T-helper 2 cell treated with Interferon-gamma antibody and Interleukin-4, amounts not matched to agents 5 μg/mL and 100 μg/mL, for 36 hours (primary cell): ENCODE measurements at regions not wholly inside any gene's neighbourhood (a gene's known extent, or its start where the extent isn't known, plus 50 kb on each side); places are given as distances from the start of the nearest gene placed in this dataset.

Source experiments
- DNase-seq: peaks from one replicate; pipeline ENCODE4 v3.0.0; 2021; ENCODE audit warnings: low spot score
- H3K27ac Mint-ChIP-seq: one replicate; pipeline ENCODE4 v1.8.0; 2021; ENCODE audit warnings: mild to moderate bottlenecking, mixed read lengths
- H3K27me3 Mint-ChIP-seq: one replicate; pipeline ENCODE4 v1.8.0; 2021; ENCODE audit warnings: low read depth, mixed read lengths
- H3K36me3 Mint-ChIP-seq: one replicate; pipeline ENCODE4 v1.8.0; 2021; ENCODE audit warnings: low read depth, mixed read lengths
- H3K4me1 Mint-ChIP-seq: one replicate; pipeline ENCODE4 v1.8.0; 2021; ENCODE audit warnings: low read depth, mixed read lengths
- H3K4me3 Mint-ChIP-seq: one replicate; pipeline ENCODE4 v1.8.0; 2022; ENCODE audit warnings: mild to moderate bottlenecking, moderate library complexity, mixed read lengths
- H3K9me3 Mint-ChIP-seq: one replicate; pipeline ENCODE4 v1.8.0; 2021; ENCODE audit warnings: mixed read lengths

- Mint-ChIP-seq H3K27ac (no peak overlapping the region), H3K36me3 (no peaks in the 10 kb centered on the region), H3K4me1 (no peaks in the 10 kb centered on the region), H3K9me3 (no peaks in the 10 kb centered on the region), H3K4me3 (no peak overlapping the region), H3K27me3 (no peaks in the 10 kb centered on the region)
- no peak for DNase-seq
Measured at GRCh38 chr2:13089971-13090370, 373.2 kb downstream of the TRIB2 start.

DNA sequence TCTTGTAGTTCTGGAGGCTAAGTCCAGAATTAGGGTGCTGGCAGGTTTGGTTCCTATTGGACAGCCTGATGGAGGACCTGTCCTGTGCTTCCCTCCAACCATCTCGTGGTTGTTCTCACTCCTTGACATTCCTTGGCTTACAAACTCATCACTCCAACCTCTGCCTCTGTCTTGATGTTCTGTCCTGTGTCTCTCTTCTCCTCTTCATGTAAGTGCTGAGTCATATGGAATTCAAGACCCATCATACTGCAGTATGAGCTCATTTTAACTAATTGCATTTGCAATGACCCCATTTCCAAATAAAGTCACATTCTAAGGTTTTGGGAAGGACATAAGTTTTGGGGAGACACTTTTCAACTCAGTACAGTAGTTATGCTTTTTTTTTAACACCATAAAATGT lies 374.7 kb downstream of the TRIB2 start:
- no peaks in the 10 kb centered on the region for H3K4me1 Mint-ChIP-seq
- no peaks in the 10 kb centered on the region for H3K27me3 Mint-ChIP-seq
- DNase-seq = no peak
- H3K27ac Mint-ChIP-seq = no peak overlapping the region
- H3K36me3 Mint-ChIP-seq = no peaks in the 10 kb centered on the region
- no peak overlapping the region for H3K4me3 Mint-ChIP-seq
- no peaks in the 10 kb centered on the region for H3K9me3 Mint-ChIP-seq

DNA sequence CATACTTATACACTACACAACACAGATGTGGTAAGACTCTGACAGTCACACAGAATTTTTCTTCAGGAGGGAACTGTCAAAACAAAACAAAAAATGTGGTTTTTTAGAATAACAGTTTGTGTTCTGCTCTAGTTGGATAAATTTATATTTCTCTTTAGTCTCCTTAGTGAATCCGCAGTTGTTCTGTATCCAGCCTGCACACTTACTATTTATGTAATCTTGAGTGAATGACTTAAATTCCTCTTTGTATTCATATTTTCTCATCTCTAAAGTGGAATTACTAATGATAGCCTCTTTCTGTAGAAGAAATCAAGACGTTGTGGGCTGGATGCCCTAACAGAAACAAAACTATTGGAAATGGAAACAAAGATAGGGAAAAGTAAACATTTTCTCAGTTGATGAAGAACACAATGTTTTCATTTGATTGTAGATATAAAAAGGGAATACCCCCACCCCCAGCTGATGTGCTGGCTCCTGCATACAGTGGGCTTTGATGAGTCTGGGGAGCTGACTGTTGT lies 375.2 kb downstream of the TRIB2 start:
- H3K4me1 Mint-ChIP-seq = no peaks in the 10 kb centered on the region
- no peak for DNase-seq
- no peaks in the 10 kb centered on the region for H3K27me3 Mint-ChIP-seq
- H3K9me3 Mint-ChIP-seq = no peaks in the 10 kb centered on the region
- no peaks in the 10 kb centered on the region for H3K36me3 Mint-ChIP-seq
- H3K27ac Mint-ChIP-seq = no peak overlapping the region
- no peak overlapping the region for H3K4me3 Mint-ChIP-seq

DNA sequence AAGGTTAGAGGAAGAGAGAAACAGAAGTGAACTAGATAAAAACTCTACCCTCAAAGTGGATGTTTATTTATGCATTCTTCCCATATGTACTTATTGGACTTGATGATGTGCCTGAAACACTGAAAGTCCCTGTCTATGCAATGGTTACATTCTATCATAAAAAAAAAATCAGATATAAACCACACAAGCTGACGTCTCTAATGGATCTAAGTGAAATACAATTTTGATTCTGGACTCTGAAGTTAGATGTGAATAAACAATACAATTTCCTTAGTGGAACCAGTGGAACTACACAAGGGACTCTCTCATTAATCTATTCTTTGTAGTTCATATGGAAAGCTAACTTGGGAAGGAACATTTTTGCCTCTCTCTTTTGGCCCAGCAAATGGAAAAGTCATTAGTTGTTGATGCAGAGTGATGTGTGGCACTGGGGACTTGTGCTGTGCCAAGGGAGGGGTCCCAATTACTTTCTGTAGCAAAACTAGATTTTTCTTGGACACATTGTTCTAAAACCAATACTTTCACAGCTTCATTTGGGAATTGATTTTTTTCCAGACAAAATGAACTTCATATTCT lies 376.8 kb downstream of the TRIB2 start:
- Mint-ChIP-seq H3K4me3 (no peak overlapping the region), H3K9me3 (no peaks in the 10 kb centered on the region), H3K27ac (no peak overlapping the region), H3K36me3 (no peaks in the 10 kb centered on the region), H3K27me3 (no peaks in the 10 kb centered on the region), H3K4me1 (no peaks in the 10 kb centered on the region)
- no peak for DNase-seq

DNA sequence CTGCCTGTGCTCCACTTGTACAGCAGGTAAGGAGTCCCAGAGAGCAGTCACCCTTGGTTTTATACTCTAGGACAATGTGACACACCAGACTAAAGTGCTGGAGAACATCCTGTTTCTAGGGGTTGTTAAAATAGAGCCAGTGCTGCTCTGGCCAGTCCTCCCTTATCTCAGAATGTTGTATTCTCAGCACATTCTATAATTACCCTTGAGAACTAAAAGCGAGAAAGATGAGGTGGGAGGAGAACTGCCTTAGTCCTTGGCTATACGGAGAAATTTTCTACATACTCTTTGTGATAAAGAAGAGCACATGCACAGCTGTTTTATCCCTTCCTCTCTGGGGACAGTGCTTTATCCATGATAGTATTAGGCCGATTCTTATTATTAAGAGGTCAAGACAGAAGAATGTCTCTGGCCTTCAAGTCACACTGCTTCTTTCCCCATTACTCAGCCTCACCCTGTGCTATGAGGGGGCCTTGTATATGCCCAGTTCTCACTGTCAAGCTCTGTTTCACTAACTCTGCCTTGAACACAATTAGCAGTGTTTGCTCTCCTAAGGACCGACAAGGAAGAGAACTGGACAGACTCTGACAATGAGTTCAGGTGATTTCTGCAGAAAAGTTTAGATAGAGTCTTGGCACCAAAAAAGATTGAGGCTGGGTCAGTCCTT lies 385.8 kb downstream of the TRIB2 start:
- no peak for DNase-seq
- Mint-ChIP-seq H3K27ac (no peak overlapping the region), H3K4me1 (no peaks in the 10 kb centered on the region), H3K4me3 (no peak overlapping the region), H3K36me3 (no peaks in the 10 kb centered on the region), H3K9me3 (no peaks in the 10 kb centered on the region), H3K27me3 (no peaks in the 10 kb centered on the region)

- Mint-ChIP-seq H3K4me1 (no peaks in the 10 kb centered on the region), H3K27ac (no peak overlapping the region)
- DNase-seq = no peak
Measured at GRCh38 chr2:13103151-13103550, 386.4 kb downstream of the TRIB2 start.

GRCh38 chr2:13103778-13104493 lies 387.2 kb downstream of the TRIB2 start:
- DNase-seq = no peak
- Mint-ChIP-seq H3K27me3 (no peaks in the 10 kb centered on the region), H3K4me3 (no peak overlapping the region), H3K36me3 (no peaks in the 10 kb centered on the region), H3K27ac (no peak overlapping the region), H3K4me1 (no peaks in the 10 kb centered on the region), H3K9me3 (no peaks in the 10 kb centered on the region)

More at GRCh38 chr2:13103151-13103550, 386.4 kb downstream of the TRIB2 start:
- Mint-ChIP-seq H3K4me3 (no peak overlapping the region), H3K27me3 (no peaks in the 10 kb centered on the region), H3K36me3 (no peaks in the 10 kb centered on the region), H3K9me3 (no peaks in the 10 kb centered on the region)

- Mint-ChIP-seq H3K27me3 (no peaks in the 10 kb centered on the region), H3K27ac (no peak overlapping the region), H3K36me3 (no peaks in the 10 kb centered on the region), H3K4me1 (no peaks in the 10 kb centered on the region), H3K9me3 (no peaks in the 10 kb centered on the region), H3K4me3 (no peak overlapping the region)
- DNase-seq = no peak
Measured at GRCh38 chr2:13104723-13105122, 388.0 kb downstream of the TRIB2 start.

DNA sequence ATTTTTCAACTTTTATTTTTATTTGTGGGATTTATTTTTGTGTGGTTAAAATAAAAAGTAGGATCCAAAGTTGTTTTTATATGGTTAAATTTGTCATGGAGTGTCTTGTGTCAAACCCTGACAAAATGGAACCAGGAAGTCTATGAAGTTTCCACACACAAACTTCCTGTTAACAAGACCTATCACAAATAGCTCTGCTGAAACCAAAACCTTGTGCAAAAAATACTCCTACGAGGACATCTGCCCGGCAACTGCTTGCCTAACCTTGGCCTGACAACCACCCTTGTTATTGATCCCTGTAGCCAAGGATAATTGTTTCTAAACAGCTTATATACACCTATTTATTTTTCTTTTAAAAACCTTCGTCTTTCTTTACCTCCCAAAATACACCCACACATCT lies 389.6 kb downstream of the TRIB2 start:
- Mint-ChIP-seq H3K27me3 (no peaks in the 10 kb centered on the region), H3K4me3 (no peak overlapping the region), H3K9me3 (no peaks in the 10 kb centered on the region), H3K4me1 (no peaks in the 10 kb centered on the region), H3K27ac (no peak overlapping the region), H3K36me3 (no peaks in the 10 kb centered on the region)
- no peak for DNase-seq

GRCh38 chr2:13109516-13109915 lies 392.8 kb downstream of the TRIB2 start:
- Mint-ChIP-seq H3K4me1 (no peaks in the 10 kb centered on the region), H3K36me3 (no peaks in the 10 kb centered on the region), H3K27ac (no peak overlapping the region), H3K4me3 (no peak overlapping the region), H3K27me3 (no peaks in the 10 kb centered on the region), H3K9me3 (no peaks in the 10 kb centered on the region)
- DNase-seq = no peak

DNA sequence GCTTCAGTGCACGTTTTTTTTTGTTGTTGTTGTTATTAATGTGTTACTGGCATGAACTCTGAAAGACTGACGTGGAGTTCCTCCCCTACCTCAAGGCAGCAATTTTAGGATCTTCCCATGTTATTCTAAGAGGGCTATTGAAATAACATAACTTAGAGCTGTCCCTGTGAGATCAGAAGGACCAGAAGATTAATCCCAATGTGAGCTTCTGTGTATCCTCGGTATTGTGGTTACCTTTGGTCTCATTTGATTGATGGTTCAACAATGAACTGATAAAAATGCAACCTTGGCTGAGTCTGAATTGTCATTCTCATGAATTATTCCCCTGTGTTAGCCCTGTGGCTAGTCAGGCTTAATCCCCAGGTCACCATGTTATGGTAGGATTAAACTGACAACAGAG lies 394.1 kb downstream of the TRIB2 start:
- Mint-ChIP-seq H3K36me3 (no peaks in the 10 kb centered on the region), H3K9me3 (no peaks in the 10 kb centered on the region), H3K4me3 (no peak overlapping the region)

DNA sequence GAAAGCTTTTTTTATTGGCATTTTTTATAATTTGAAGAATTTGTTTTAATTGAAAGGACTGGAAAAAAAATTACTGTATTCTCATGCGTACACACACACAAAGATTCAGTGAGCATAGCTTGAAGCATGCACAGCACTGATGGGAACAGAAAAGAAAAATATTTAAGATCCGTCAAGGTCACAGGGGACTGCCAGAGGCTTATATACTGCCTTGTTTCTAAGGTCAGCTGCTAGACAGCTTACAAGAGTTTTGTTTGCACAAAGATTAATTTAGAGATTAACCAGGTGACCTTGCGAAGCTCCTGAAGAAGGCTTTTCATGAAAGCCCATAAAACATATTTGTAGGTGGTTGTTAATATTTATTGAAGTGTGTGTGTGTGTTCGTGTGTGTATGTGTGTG lies 396.3 kb downstream of the TRIB2 start:
- Mint-ChIP-seq H3K36me3 (no peaks in the 10 kb centered on the region), H3K27ac (no peak overlapping the region), H3K9me3 (no peaks in the 10 kb centered on the region), H3K4me1 (no peaks in the 10 kb centered on the region), H3K27me3 (no peaks in the 10 kb centered on the region), H3K4me3 (no peak overlapping the region)
- no peak for DNase-seq

More for the DNA sequence above, 394.1 kb downstream of the TRIB2 start:
- no peak for DNase-seq
- Mint-ChIP-seq H3K27me3 (no peaks in the 10 kb centered on the region), H3K4me1 (no peaks in the 10 kb centered on the region), H3K27ac (no peak overlapping the region)

GRCh38 chr2:13114391-13114790 lies 397.7 kb downstream of the TRIB2 start:
- H3K27ac Mint-ChIP-seq = no peak overlapping the region

DNA sequence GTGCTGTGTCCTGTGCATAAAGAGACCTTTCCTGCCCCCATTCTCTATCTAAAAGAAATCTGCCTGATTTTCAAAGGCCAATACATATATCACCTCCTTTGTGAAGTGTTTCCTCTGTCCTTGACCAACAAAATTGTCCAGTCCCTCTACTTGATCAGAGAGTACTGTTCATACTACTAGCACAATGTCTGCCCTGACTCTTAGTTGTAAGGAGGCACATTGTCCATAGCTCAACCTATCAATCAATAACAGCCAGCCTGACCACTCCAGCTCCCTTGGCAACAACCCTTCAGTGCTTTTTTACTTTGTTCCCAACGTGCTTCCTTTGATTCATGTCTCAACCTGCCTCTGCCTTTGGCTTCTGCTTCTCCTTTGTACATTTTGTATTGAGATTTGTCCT lies 398.9 kb downstream of the TRIB2 start:
- Mint-ChIP-seq H3K4me3 (no peak overlapping the region), H3K27me3 (no peaks in the 10 kb centered on the region), H3K4me1 (no peaks in the 10 kb centered on the region), H3K36me3 (no peaks in the 10 kb centered on the region), H3K9me3 (no peaks in the 10 kb centered on the region), H3K27ac (no peak overlapping the region)
- DNase-seq = no peak

More at GRCh38 chr2:13114391-13114790, 397.7 kb downstream of the TRIB2 start:
- Mint-ChIP-seq H3K36me3 (no peaks in the 10 kb centered on the region), H3K4me3 (no peak overlapping the region), H3K27me3 (no peaks in the 10 kb centered on the region), H3K4me1 (no peaks in the 10 kb centered on the region), H3K9me3 (no peaks in the 10 kb centered on the region)
- no peak for DNase-seq
